Activated CD8-positive, alpha-beta T cell treated with anti-CD3 and anti-CD28 coated beads for 36 hours (primary cell): ENCODE measurements at regions not wholly inside any gene's neighbourhood (a gene's known extent, or its start where the extent isn't known, plus 50 kb on each side); places are given as distances from the start of the nearest gene placed in this dataset.
A peak's percentile ranks its signal among the peaks of the same experiment; 100 is the strongest.

Experiments
- ATAC-seq: fragments of 200-7000 bp; cut with Tn5 transposase; one replicate; pipeline ENCODE4 v1.10.0; 2021; ENCODE audit warnings: mild to moderate bottlenecking, moderate library complexity
- CTCF ChIA-PET: fragments of 350-600 bp; sonication (Branson Sonifier 250); formaldehyde crosslinking; loops from one replicate; lab custom pipeline; 2021; ENCODE audit warnings: antibody characterized with exemption; lab: Charles Lee
- POLR2A ChIA-PET: fragments of 350-600 bp; sonication (Branson Sonifier 250); formaldehyde crosslinking; loops from one replicate; lab custom pipeline; 2021; ENCODE audit warnings: antibody characterized with exemption; lab: Charles Lee
- DNase-seq: peaks from one replicate; pipeline ENCODE4 v3.0.0-alpha.2; 2020
- H3K27ac Mint-ChIP-seq: one replicate; pipeline ENCODE4 v1.8.0; 2021; ENCODE audit warnings: mild to moderate bottlenecking, mixed read lengths
- H3K27me3 Mint-ChIP-seq: one replicate; pipeline ENCODE4 v1.8.0; 2021; ENCODE audit warnings: mixed read lengths
- H3K36me3 Mint-ChIP-seq: one replicate; pipeline ENCODE4 v1.8.0; 2021; ENCODE audit warnings: low read depth, mixed read lengths
- H3K4me1 Mint-ChIP-seq: one replicate; pipeline ENCODE4 v1.8.0; 2021; ENCODE audit warnings: low read depth, mixed read lengths
- H3K4me3 Mint-ChIP-seq: one replicate; pipeline ENCODE4 v1.8.0; 2021; ENCODE audit warnings: mild to moderate bottlenecking, moderate library complexity, mixed read lengths
- H3K9me3 Mint-ChIP-seq: one replicate; pipeline ENCODE4 v1.8.0; 2021; ENCODE audit warnings: mixed read lengths
- intact Hi-C: fragments of 100-400 bp; cut with micrococcal nuclease; formaldehyde crosslinking; loops from one replicate; pipeline ENCODE4 v1.10.0; 2022
- TF ChIP-seq, protein P1 (sequence below): fragments of 200-600 bp; IDR thresholded peaks from one replicate; pipeline ENCODE4 v1.8.0; 2022; ENCODE audit warnings: antibody characterized with exemption, mild to moderate bottlenecking

DNA sequence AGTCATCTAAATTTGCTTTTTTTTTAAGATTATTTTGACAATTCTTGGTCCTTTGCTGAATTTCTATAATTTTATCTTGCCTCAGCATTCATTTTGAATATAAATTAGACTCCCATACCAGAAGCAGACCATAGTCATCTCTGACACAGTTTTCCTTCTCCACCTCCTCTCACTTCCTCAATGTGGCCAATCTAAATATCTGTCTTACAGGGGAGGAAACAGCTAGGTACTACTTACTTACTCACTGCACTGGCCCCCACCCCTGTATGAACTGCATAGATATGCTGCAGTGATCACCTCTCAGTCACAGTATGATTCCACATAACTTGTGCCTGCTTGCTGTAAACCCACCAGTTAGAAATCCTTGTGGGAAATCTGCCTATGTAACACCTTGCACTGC is 665.6 kb downstream of the FGF9 start:
- ATAC-seq, result no peak
- no peak overlapping the region for H3K4me3 Mint-ChIP-seq
- ChIA-PET CTCF (interaction anchor here (0.7 kb wide), 1 partner anchor 407 kb away, joined by 3 read pairs; no protein-coding TSS in a partner anchor), POLR2A (no interaction called here)
- intact Hi-C loops, result no loop called here
- H3K27me3 Mint-ChIP-seq, result no peaks in the 10 kb centered on the region
- no peak overlapping the region for H3K27ac Mint-ChIP-seq
- H3K9me3 Mint-ChIP-seq, result peaks cover 5% of the 10 kb centered on the region
- H3K4me1 Mint-ChIP-seq, result no peaks in the 10 kb centered on the region
- no peak for DNase-seq
- H3K36me3 Mint-ChIP-seq, result no peaks in the 10 kb centered on the region
- TF ChIP-seq, protein P1, sequence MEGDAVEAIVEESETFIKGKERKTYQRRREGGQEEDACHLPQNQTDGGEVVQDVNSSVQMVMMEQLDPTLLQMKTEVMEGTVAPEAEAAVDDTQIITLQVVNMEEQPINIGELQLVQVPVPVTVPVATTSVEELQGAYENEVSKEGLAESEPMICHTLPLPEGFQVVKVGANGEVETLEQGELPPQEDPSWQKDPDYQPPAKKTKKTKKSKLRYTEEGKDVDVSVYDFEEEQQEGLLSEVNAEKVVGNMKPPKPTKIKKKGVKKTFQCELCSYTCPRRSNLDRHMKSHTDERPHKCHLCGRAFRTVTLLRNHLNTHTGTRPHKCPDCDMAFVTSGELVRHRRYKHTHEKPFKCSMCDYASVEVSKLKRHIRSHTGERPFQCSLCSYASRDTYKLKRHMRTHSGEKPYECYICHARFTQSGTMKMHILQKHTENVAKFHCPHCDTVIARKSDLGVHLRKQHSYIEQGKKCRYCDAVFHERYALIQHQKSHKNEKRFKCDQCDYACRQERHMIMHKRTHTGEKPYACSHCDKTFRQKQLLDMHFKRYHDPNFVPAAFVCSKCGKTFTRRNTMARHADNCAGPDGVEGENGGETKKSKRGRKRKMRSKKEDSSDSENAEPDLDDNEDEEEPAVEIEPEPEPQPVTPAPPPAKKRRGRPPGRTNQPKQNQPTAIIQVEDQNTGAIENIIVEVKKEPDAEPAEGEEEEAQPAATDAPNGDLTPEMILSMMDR, result no peak

GRCh38 chr13:22357132-22357531 is 686.3 kb downstream of the FGF9 start:
- Mint-ChIP-seq H3K36me3 (no peaks in the 10 kb centered on the region), H3K27ac (no peak overlapping the region), H3K4me3 (no peak overlapping the region), H3K9me3 (no peaks in the 10 kb centered on the region), H3K4me1 (peaks cover 5% of the 10 kb centered on the region), H3K27me3 (no peaks in the 10 kb centered on the region)
- intact Hi-C loops, result no loop called here
- CTCF ChIA-PET, result no interaction called here
- peak; percentile 11 for DNase-seq
- peak; percentile 42 for ATAC-seq
- POLR2A ChIA-PET, result no interaction called here
- TF ChIP-seq, protein P1, result no peak

DNA sequence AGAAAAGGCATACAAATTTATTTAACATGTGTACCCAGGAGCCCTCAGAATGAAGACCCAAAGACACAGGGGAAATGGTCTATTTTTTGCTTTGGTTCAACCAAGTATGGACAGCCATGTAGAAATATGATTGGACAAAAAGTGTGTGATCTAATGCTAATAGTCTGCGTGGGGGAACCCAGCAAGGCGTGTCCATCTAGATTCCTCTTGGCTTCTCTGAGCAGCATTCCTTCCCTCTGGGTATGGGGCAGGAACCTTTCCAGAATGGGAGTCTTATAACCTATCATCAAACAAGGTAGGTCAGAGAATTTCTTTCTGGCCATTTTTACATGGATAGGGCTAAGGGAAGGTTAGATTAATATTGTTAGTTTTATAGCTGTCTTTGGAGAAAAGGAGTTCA is 698.2 kb downstream of the FGF9 start:
- ChIA-PET POLR2A (no interaction called here), CTCF (no interaction called here)
- Mint-ChIP-seq H3K4me3 (no peak overlapping the region), H3K9me3 (peaks cover 20% of the 10 kb centered on the region), H3K27ac (no peak overlapping the region), H3K4me1 (no peaks in the 10 kb centered on the region), H3K36me3 (no peaks in the 10 kb centered on the region), H3K27me3 (no peaks in the 10 kb centered on the region)
- intact Hi-C loops, result no loop called here
- TF ChIP-seq, protein P1, result no peak
- ATAC-seq (no peak), DNase-seq (no peak)

DNA sequence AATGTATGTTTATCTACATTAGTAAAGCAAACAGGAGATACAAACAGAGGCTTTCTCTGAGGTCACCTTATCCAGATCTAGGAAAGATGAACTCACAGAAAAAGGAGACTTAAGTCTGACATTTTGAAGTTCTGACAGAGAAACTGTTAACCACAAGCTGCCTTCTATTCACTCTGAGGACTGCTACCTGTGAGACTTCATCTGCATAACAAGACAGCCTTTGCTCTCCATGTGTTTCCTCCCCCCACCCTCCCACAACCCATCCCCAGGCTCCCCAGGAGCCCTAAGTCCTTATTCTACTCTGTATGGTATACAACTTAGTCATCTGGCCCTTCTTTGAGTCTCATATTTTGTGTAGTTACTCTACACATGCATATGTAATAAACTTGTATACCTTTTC is 699.0 kb downstream of the FGF9 start:
- POLR2A ChIA-PET, result no interaction called here

DNA sequence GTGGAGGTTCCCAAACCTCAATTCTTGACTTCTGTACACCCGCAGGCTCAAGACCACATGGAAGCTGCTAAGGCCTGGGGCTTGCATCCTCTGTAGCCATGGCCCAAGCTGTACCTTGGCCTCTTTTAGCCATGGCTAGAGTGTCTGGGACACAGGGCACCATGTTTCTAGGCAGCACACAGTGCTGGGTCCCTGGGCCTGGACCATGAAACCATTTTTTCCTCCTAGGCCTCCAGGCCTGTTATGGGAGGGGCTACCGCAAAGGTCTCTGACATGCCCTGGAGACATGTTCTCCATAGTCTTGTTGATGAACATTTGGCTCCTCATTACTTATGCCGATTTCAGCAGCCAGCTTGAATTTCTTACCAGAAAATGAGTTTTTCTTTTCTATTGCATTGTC is 701.4 kb downstream of the FGF9 start:
- Mint-ChIP-seq H3K27ac (no peak overlapping the region), H3K4me3 (no peak overlapping the region)

More for the DNA sequence above, 699.0 kb downstream of the FGF9 start:
- Mint-ChIP-seq H3K4me1 (no peaks in the 10 kb centered on the region), H3K4me3 (no peak overlapping the region), H3K9me3 (peaks cover 17% of the 10 kb centered on the region), H3K27me3 (no peaks in the 10 kb centered on the region), H3K36me3 (no peaks in the 10 kb centered on the region), H3K27ac (no peak overlapping the region)
- no peak for DNase-seq
- intact Hi-C loops, result no loop called here
- no peak for ATAC-seq
- TF ChIP-seq, protein P1, result no peak
- CTCF ChIA-PET, result no interaction called here

More for the DNA sequence above, 701.4 kb downstream of the FGF9 start:
- intact Hi-C loops, result no loop called here
- CTCF ChIA-PET, result no interaction called here
- H3K36me3 Mint-ChIP-seq, result no peaks in the 10 kb centered on the region
- DNase-seq, result peak; percentile 2
- TF ChIP-seq, protein P1, result no peak
- POLR2A ChIA-PET, result no interaction called here
- H3K27me3 Mint-ChIP-seq, result no peaks in the 10 kb centered on the region
- no peaks in the 10 kb centered on the region for H3K4me1 Mint-ChIP-seq
- ATAC-seq, result no peak
- H3K9me3 Mint-ChIP-seq, result peaks cover 17% of the 10 kb centered on the region
